H1 (cell line): ENCODE measurements at regions not wholly inside any gene's neighbourhood (a gene's known extent, or its start where the extent isn't known, plus 50 kb on each side); places are given as distances from the start of the nearest gene placed in this dataset.

Source experiments
- CTCF ChIA-PET: fragments of 300-600 bp; sonication (Branson Sonifier 250); formaldehyde crosslinking; loops from one replicate; lab custom pipeline; 2021; ENCODE audit not compliant: partially characterized antibody; lab: Charles Lee
- POLR2A ChIA-PET: fragments of 300-600 bp; sonication (Branson Sonifier 250); formaldehyde crosslinking; loops from one replicate; lab custom pipeline; 2021; ENCODE audit warnings: inconsistent platforms; ENCODE audit not compliant: partially characterized antibody; lab: Charles Lee
- DNase-seq, 2 experiments: peaks; one replicate each; pipeline versions ENCODE4 v3.0.0 to v3.0.0-alpha.2; 2010 to 2022; ENCODE audit warnings: low spot score in 2 of 2, low read depth in 1 of 2, mixed read lengths in 1 of 2
- FAIRE-seq: peaks from 2 replicates; lab custom pipeline; 2011; peaks lifted over from hg19 to GRCh38; lab: Jason Lieb, UNC
- H2AFZ ChIP-seq: 2 replicates; pipeline ENCODE4 v1.8.1; 2012; ENCODE audit warnings: low read length, inconsistent platforms
- H2AK5ac ChIP-seq: 2 replicates; pipeline ENCODE4 v1.6.1; 2013; ENCODE audit warnings: low read depth, low read length
- H2BK120ac ChIP-seq: replicated peaks from 2 replicates; pipeline ENCODE3; 2013; ENCODE audit warnings: low read depth, low read length, inconsistent platforms
- H2BK12ac ChIP-seq: 2 replicates; pipeline ENCODE4 v1.6.1; 2013; ENCODE audit warnings: low read depth, low read length
- H2BK15ac ChIP-seq: 2 replicates; pipeline ENCODE4 v1.6.1; 2013; ENCODE audit warnings: low read length
- H2BK20ac ChIP-seq: 2 replicates; pipeline ENCODE4 v1.6.1; 2013; ENCODE audit warnings: low read length
- H2BK5ac ChIP-seq: 2 replicates; pipeline ENCODE4 v1.6.1; 2013; ENCODE audit warnings: low read depth, low read length
- H3K14ac ChIP-seq: 2 replicates; pipeline ENCODE4 v1.6.1; 2013; ENCODE audit warnings: inconsistent platforms; ENCODE audit not compliant: insufficient read length
- H3K18ac ChIP-seq: 2 replicates; pipeline ENCODE4 v1.6.1; 2013; ENCODE audit warnings: low read length; ENCODE audit errors: extremely low read depth
- H3K23ac ChIP-seq: 2 replicates; pipeline ENCODE4 v1.6.1; 2013; ENCODE audit warnings: inconsistent platforms; ENCODE audit not compliant: insufficient read length
- H3K23me2 ChIP-seq: 2 replicates; pipeline ENCODE4 v1.6.1; 2013; ENCODE audit warnings: low read depth, low read length
- H3K27ac ChIP-seq: 2 replicates; pipeline ENCODE4 v1.6.1; 2011; ENCODE audit warnings: low read depth, low read length, inconsistent platforms
- H3K27me3 ChIP-seq, 4 experiments: replicated peaks in 1 of 4; 1 replicate in 1 of 4; 2 replicates in 3 of 4; pipeline versions ENCODE4 v1.6.1 to v1.8.1; 2011 to 2013; ENCODE audit warnings: low read length in 3 of 4, mild to moderate bottlenecking in 3 of 4, inconsistent platforms in 2 of 4, mixed read lengths in 2 of 4, moderate library complexity in 1 of 4; ENCODE audit not compliant: control insufficient read depth in 3 of 4, insufficient read depth in 3 of 4; ENCODE audit errors: extremely low read depth in 1 of 4
- H3K36me3 ChIP-seq, 4 experiments: 2 replicates each; pipeline versions ENCODE4 v1.6.1 to v1.8.1; 2011 to 2013; ENCODE audit warnings: mild to moderate bottlenecking in 4 of 4, low read length in 3 of 4, moderate library complexity in 2 of 4, control low read depth in 1 of 4, inconsistent platforms in 1 of 4; ENCODE audit not compliant: insufficient read depth in 4 of 4, control insufficient read depth in 2 of 4
- H3K4ac ChIP-seq: replicated peaks from 2 replicates; pipeline ENCODE3; 2013; ENCODE audit warnings: low read length, low read depth, mixed read lengths, inconsistent platforms; ENCODE audit not compliant: insufficient read length
- H3K4me1 ChIP-seq, 4 experiments: replicated peaks in 1 of 4; 1 replicate in 1 of 4; 2 replicates in 3 of 4; pipeline versions ENCODE4 v1.6.1 to v1.8.1; 2011 to 2013; ENCODE audit warnings: low read length in 3 of 4, inconsistent platforms in 2 of 4, mixed read lengths in 1 of 4; ENCODE audit not compliant: insufficient read depth in 4 of 4, control insufficient read depth in 3 of 4
- H3K4me2 ChIP-seq, 2 experiments: 2 replicates each; pipeline versions ENCODE4 v1.6.1 to v1.8.1; 2011 to 2013; ENCODE audit warnings: low read depth in 2 of 2, low read length in 2 of 2, control low read depth in 1 of 2, inconsistent platforms in 1 of 2, mild to moderate bottlenecking in 1 of 2; ENCODE audit not compliant: insufficient read depth in 1 of 2
- H3K4me3 ChIP-seq, 4 experiments: fragments of 200-600, 300-600 bp in 1 of 4; sonication (generic), shearing (Covaris generic), sonication (Bioruptor Twin) in 1 of 4; 2 replicates each; pipeline versions ENCODE4 v1.5.1 to v1.8.1; 2011 to 2016; ENCODE audit warnings: low read length in 4 of 4, low read depth in 3 of 4, control low read depth in 2 of 4, inconsistent platforms in 2 of 4, mild to moderate bottlenecking in 2 of 4, mixed read lengths in 1 of 4, moderate library complexity in 1 of 4; ENCODE audit not compliant: insufficient read depth in 2 of 4; ENCODE audit errors: extremely low read depth in 1 of 4
- H3K56ac ChIP-seq: replicated peaks from 2 replicates; pipeline ENCODE3; 2013; ENCODE audit warnings: low read depth, mild to moderate bottlenecking, mixed read lengths, low read length, inconsistent platforms; ENCODE audit not compliant: insufficient read length
- H3K79me1 ChIP-seq: 2 replicates; pipeline ENCODE4 v1.6.1; 2013; ENCODE audit warnings: low read depth, low read length, control low read depth
- H3K79me2 ChIP-seq, 2 experiments: 2 replicates each; pipeline versions ENCODE4 v1.6.1 to v1.8.1; 2012 to 2013; ENCODE audit warnings: low read length in 2 of 2, mild to moderate bottlenecking in 2 of 2, inconsistent platforms in 1 of 2; ENCODE audit not compliant: insufficient read depth in 2 of 2, control insufficient read depth in 1 of 2
- H3K9ac ChIP-seq, 4 experiments: replicated peaks in 1 of 4; 1 replicate in 1 of 4; 2 replicates in 3 of 4; pipeline versions ENCODE4 v1.6.1 to v1.8.1; 2011 to 2013; ENCODE audit warnings: low read depth in 3 of 4, low read length in 3 of 4, control low read depth in 2 of 4, mild to moderate bottlenecking in 2 of 4, moderate library complexity in 2 of 4, inconsistent platforms in 1 of 4; ENCODE audit errors: extremely low read depth in 1 of 4
- H3K9me3 ChIP-seq, 2 experiments: 2 replicates each; pipeline versions ENCODE4 v1.6.1 to v1.8.1; 2012 to 2013; ENCODE audit warnings: mild to moderate bottlenecking in 2 of 2, moderate library complexity in 2 of 2, control low read depth in 1 of 2, inconsistent platforms in 1 of 2, low read depth in 1 of 2, low read length in 1 of 2, mixed read lengths in 1 of 2; ENCODE audit not compliant: insufficient read depth in 2 of 2
- H4K20me1 ChIP-seq, 2 experiments: replicated peaks in 1 of 2; 2 replicates each; pipeline versions ENCODE3 to v1.8.1; 2011 to 2013; ENCODE audit warnings: inconsistent platforms in 2 of 2, low read length in 2 of 2, mild to moderate bottlenecking in 1 of 2; ENCODE audit not compliant: insufficient read depth in 2 of 2, control insufficient read depth in 1 of 2
- H4K5ac ChIP-seq: 2 replicates; pipeline ENCODE4 v1.6.1; 2013; ENCODE audit warnings: low read length, low read depth, mixed read lengths, inconsistent platforms; ENCODE audit not compliant: insufficient read length
- H4K8ac ChIP-seq: 2 replicates; pipeline ENCODE4 v1.8.0; 2013; ENCODE audit warnings: mild to moderate bottlenecking, moderate library complexity, low read length, inconsistent platforms; ENCODE audit not compliant: insufficient read depth; ENCODE audit errors: extremely low read depth
- H4K91ac ChIP-seq: replicated peaks from 2 replicates; pipeline ENCODE3; 2013; ENCODE audit warnings: low read length, mixed read lengths, inconsistent platforms; ENCODE audit not compliant: insufficient read length
- NANOG ChIP-seq: IDR thresholded peaks from 2 replicates; pipeline ENCODE4 v1.6.1; 2011; ENCODE audit warnings: low read length, low read depth, mild to moderate bottlenecking, inconsistent platforms; ENCODE audit not compliant: insufficient read depth, poor library complexity, severe bottlenecking
- NRF1 ChIP-seq: IDR thresholded peaks from 2 replicates; pipeline ENCODE4 v1.6.1; 2011; ENCODE audit warnings: mild to moderate bottlenecking, low read depth, low read length, improper control_type of control experiment
- POU5F1 ChIP-seq: IDR thresholded peaks from 2 replicates; pipeline ENCODE4 v1.6.1; 2011; ENCODE audit warnings: low read depth, mild to moderate bottlenecking, low read length, moderate library complexity
- SIN3A ChIP-seq, 2 experiments: IDR thresholded peaks in 1 of 2; conservative IDR thresholded peaks in 1 of 2; 2 replicates each; pipeline ENCODE4 v1.6.1; 2011 to 2012; ENCODE audit warnings: low read length in 2 of 2, improper control_type of control experiment in 1 of 2, low read depth in 1 of 2, mild to moderate bottlenecking in 1 of 2
- TBP ChIP-seq: IDR thresholded peaks from 2 replicates; pipeline ENCODE4 v1.6.1; 2011; ENCODE audit warnings: low read depth, low read length, improper control_type of control experiment
- TCF12 ChIP-seq: IDR thresholded peaks from 2 replicates; pipeline ENCODE4 v1.6.1; 2011; ENCODE audit warnings: low read depth, mild to moderate bottlenecking, low read length
- WGBS, 2 experiments: shearing (Covaris generic) in 1 of 2; methylation state at CpG; one replicate each; pipeline versions ENCODE4 v1.1.6 to v1.1.7; 2013 to 2015; ENCODE audit warnings: low lambda C conversion rate in 2 of 2, mixed read lengths in 2 of 2, inconsistent platforms in 1 of 2, low coverage in 1 of 2, missing lambda C conversion rate in 1 of 2; ENCODE audit not compliant: insufficient replicate concordance in 2 of 2, insufficient coverage in 1 of 2, insufficient read length in 1 of 2; ENCODE audit errors: extremely low coverage in 1 of 2, missing lambda C conversion rate in 1 of 2; 5-methylcytosine and 5-hydroxymethylcytosine counted together

DNA sequence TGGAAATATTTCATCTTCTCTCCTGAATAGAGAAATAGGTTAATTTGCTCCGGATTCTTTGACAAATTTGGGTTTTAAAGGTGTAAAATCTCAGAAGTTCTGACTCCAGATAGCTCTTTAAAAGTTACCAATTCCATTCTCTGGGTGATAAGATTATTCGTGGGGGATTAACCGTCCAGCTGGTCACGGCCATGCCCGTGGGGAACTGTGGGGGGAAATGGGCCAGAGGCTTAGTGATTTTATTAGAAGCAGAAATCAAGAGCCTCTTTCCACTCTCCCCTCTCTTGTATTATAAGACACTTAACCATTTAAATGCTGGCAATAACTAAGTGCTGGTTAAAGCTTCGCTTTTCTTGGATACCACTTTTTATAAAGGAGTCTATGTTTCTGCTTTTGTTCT, 376.4 kb upstream of the KAZN start:
- Histone ChIP-seq H3K23me2 (no peaks in the 10 kb centered on the region), H2BK15ac (no peak overlapping the region), H3K14ac (no peak overlapping the region), H3K9me3 (peaks cover under 1 to 9% of the 10 kb centered on the region in 2 experiments; a peak in 1 of 4 replicates), H3K27me3 (no peaks in the 10 kb centered on the region), H3K4me2 (no peak overlapping the region), H3K79me1 (no peaks in the 10 kb centered on the region), H3K4me1 (no peaks in the 10 kb centered on the region), H2BK12ac (no peak overlapping the region), H3K56ac (no peak overlapping the region), H3K79me2 (no peaks in the 10 kb centered on the region), H3K4ac (no peak overlapping the region), H3K18ac (no peak overlapping the region), H4K5ac (no peak overlapping the region), H3K4me3 (no peak overlapping the region), H4K91ac (no peak overlapping the region), H3K27ac (no peak overlapping the region), H2AFZ (no peak overlapping the region), H3K9ac (no peak overlapping the region), H3K36me3 (no peaks in the 10 kb centered on the region), H4K8ac (no peak overlapping the region), H2BK20ac (no peak overlapping the region), H2AK5ac (no peak overlapping the region), H2BK120ac (no peak overlapping the region), H2BK5ac (no peak overlapping the region), H4K20me1 (no peaks in the 10 kb centered on the region), H3K23ac (no peak overlapping the region)
- ChIA-PET CTCF (interaction anchor here (0.8 kb wide), 1 partner anchor 186 kb away, joined by 3 read pairs; no protein-coding TSS in a partner anchor), POLR2A (no interaction called here)
- TF ChIP-seq TBP (no peak), POU5F1 (no peak), NRF1 (no peak), TCF12 (no peak), SIN3A (conservative IDR thresholded peaks at IDR 0.05 in 1 of 2, IDR thresholded peaks at IDR 0.05 in 1 of 2; ENCODE audit: low read depth in 1 of 2, low read length in 2 of 2) (no peak), NANOG (no peak)
- FAIRE-seq: no peak
- DNase-seq: no peak
- 78% methylated on average over 6 of the region's 6 CpGs; no CpG with 5 or more reads in 1 of the 2 experiments for WGBS, 2 experiments
